Astrocyte (in vitro differentiated cells and primary cell): ENCODE measurements at regions not wholly inside any gene's neighbourhood (a gene's known extent, or its start where the extent isn't known, plus 50 kb on each side); places are given as distances from the start of the nearest gene placed in this dataset.

Experiments used
- DNase-seq: peaks from one replicate; pipeline ENCODE4 v3.0.0-alpha.2; 2010; ENCODE audit warnings: low read depth
- FAIRE-seq: peaks from 2 replicates; lab custom pipeline; 2011; peaks lifted over from hg19 to GRCh38; lab: Jason Lieb, UNC
- H2AFZ ChIP-seq: 2 replicates; pipeline ENCODE4 v1.6.0; 2012; ENCODE audit warnings: low read depth, low read length, inconsistent platforms
- H3K27ac ChIP-seq: 2 replicates; pipeline ENCODE4 v1.5.1; 2011; ENCODE audit warnings: low read depth, low read length, inconsistent platforms
- H3K27me3 ChIP-seq: 2 replicates; pipeline ENCODE4 v1.6.0; 2011; ENCODE audit warnings: low read length, inconsistent platforms; ENCODE audit not compliant: insufficient read depth
- H3K36me3 ChIP-seq: 2 replicates; pipeline ENCODE4 v1.5.1; 2011; ENCODE audit warnings: low read length, inconsistent platforms; ENCODE audit not compliant: insufficient read depth
- H3K4me1 ChIP-seq: 2 replicates; pipeline ENCODE4 v1.5.1; 2011; ENCODE audit warnings: low read length, inconsistent platforms; ENCODE audit not compliant: insufficient read depth
- H3K4me2 ChIP-seq: 2 replicates; pipeline ENCODE4 v1.6.0; 2012; ENCODE audit warnings: low read length, inconsistent platforms
- H3K4me3 ChIP-seq: 2 replicates; pipeline ENCODE4 v1.5.1; 2011; ENCODE audit warnings: low read depth, mild to moderate bottlenecking, low read length, inconsistent platforms; ENCODE audit not compliant: insufficient read depth
- H3K79me2 ChIP-seq: 2 replicates; pipeline ENCODE4 v1.6.0; 2012; ENCODE audit warnings: mild to moderate bottlenecking, low read length, inconsistent platforms; ENCODE audit not compliant: insufficient read depth
- H3K9ac ChIP-seq: 2 replicates; pipeline ENCODE4 v1.6.0; 2012; ENCODE audit warnings: mild to moderate bottlenecking, low read length, inconsistent platforms
- H3K9me3 ChIP-seq: 2 replicates; pipeline ENCODE4 v1.5.1; 2012; ENCODE audit warnings: low read depth, mild to moderate bottlenecking, low read length, inconsistent platforms; ENCODE audit not compliant: insufficient read depth
- H4K20me1 ChIP-seq: 2 replicates; pipeline ENCODE4 v1.6.0; 2012; ENCODE audit warnings: low read length, inconsistent platforms; ENCODE audit not compliant: insufficient read depth
- H3K27ac Mint-ChIP-seq: one replicate; pipeline ENCODE4 v1.8.0; 2021; ENCODE audit warnings: mild to moderate bottlenecking, mixed read lengths; ENCODE audit not compliant: unreplicated experiment
- H3K27me3 Mint-ChIP-seq: one replicate; pipeline ENCODE4 v1.8.0; 2021; ENCODE audit warnings: low read depth, mixed read lengths; ENCODE audit not compliant: unreplicated experiment
- H3K36me3 Mint-ChIP-seq: one replicate; pipeline ENCODE4 v1.8.0; 2021; ENCODE audit warnings: low read depth, mixed read lengths; ENCODE audit not compliant: unreplicated experiment
- H3K4me1 Mint-ChIP-seq: one replicate; pipeline ENCODE4 v1.8.0; 2021; ENCODE audit warnings: low read depth, mixed read lengths; ENCODE audit not compliant: unreplicated experiment
- H3K4me3 Mint-ChIP-seq: one replicate; pipeline ENCODE4 v1.8.0; 2021; ENCODE audit warnings: mild to moderate bottlenecking, moderate library complexity, mixed read lengths; ENCODE audit not compliant: unreplicated experiment
- H3K9me3 Mint-ChIP-seq: one replicate; pipeline ENCODE4 v1.8.0; 2021; ENCODE audit warnings: mild to moderate bottlenecking, mixed read lengths; ENCODE audit not compliant: unreplicated experiment
- CTCF ChIP-seq: IDR thresholded peaks from 2 replicates; pipeline ENCODE4 v1.5.1; 2011; ENCODE audit warnings: low read depth, mild to moderate bottlenecking, inconsistent platforms, low read length, moderate library complexity; ENCODE audit not compliant: insufficient read depth
- EZH2 ChIP-seq: IDR thresholded peaks from 2 replicates; pipeline ENCODE4 v1.6.1; 2012; ENCODE audit warnings: mild to moderate bottlenecking, low read length, inconsistent platforms; ENCODE audit not compliant: insufficient read depth

GRCh38 chr7:131147604-131148003 lies 180.1 kb upstream of the MKLN1 start:
- Histone ChIP-seq H2AFZ (no peak overlapping the region), H4K20me1 (no peaks in the 10 kb centered on the region), H3K4me3 (no peak overlapping the region), H3K4me1 (no peaks in the 10 kb centered on the region), H3K27me3 (no peaks in the 10 kb centered on the region), H3K36me3 (no peaks in the 10 kb centered on the region), H3K79me2 (no peaks in the 10 kb centered on the region), H3K27ac (no peak overlapping the region), H3K9me3 (no peaks in the 10 kb centered on the region), H3K4me2 (no peak overlapping the region), H3K9ac (no peak overlapping the region)
- Mint-ChIP-seq H3K36me3 (no peaks in the 10 kb centered on the region), H3K27me3 (no peaks in the 10 kb centered on the region), H3K4me3 (no peak overlapping the region), H3K27ac (no peak overlapping the region), H3K9me3 (no peaks in the 10 kb centered on the region), H3K4me1 (peaks cover 18% of the 10 kb centered on the region)
- FAIRE-seq = no peak
- TF ChIP-seq CTCF = no peak
- no peak for DNase-seq

- H3K27ac Mint-ChIP-seq = peak overlapping the region; percentile 45
- Histone ChIP-seq H3K79me2 (no peaks in the 10 kb centered on the region), H3K4me2 (no peak overlapping the region), H3K4me1 (no peaks in the 10 kb centered on the region), H3K27ac (no peak overlapping the region), H3K9ac (no peak overlapping the region), H2AFZ (no peak overlapping the region), H3K4me3 (no peak overlapping the region), H4K20me1 (no peaks in the 10 kb centered on the region), H3K36me3 (no peaks in the 10 kb centered on the region), H3K9me3 (no peaks in the 10 kb centered on the region), H3K27me3 (no peaks in the 10 kb centered on the region)
- no peaks in the 10 kb centered on the region for H3K9me3 Mint-ChIP-seq
- peaks cover 18% of the 10 kb centered on the region for H3K4me1 Mint-ChIP-seq
- FAIRE-seq (no peak), DNase-seq (no peak)
- H3K27me3 Mint-ChIP-seq = no peaks in the 10 kb centered on the region
- H3K4me3 Mint-ChIP-seq = no peak overlapping the region
- TF ChIP-seq CTCF = no peak
- no peak for TF ChIP-seq EZH2
- no peaks in the 10 kb centered on the region for H3K36me3 Mint-ChIP-seq
Measured at GRCh38 chr7:131148258-131148657, 179.4 kb upstream of the MKLN1 start.

GRCh38 chr7:131148708-131149428 lies 178.8 kb upstream of the MKLN1 start:
- Histone ChIP-seq H3K9me3 (no peaks in the 10 kb centered on the region), H4K20me1 (no peaks in the 10 kb centered on the region), H3K4me3 (no peak overlapping the region), H3K4me1 (no peaks in the 10 kb centered on the region), H2AFZ (no peak overlapping the region), H3K9ac (no peak overlapping the region), H3K27me3 (no peaks in the 10 kb centered on the region), H3K27ac (no peak overlapping the region), H3K4me2 (no peak overlapping the region), H3K79me2 (no peaks in the 10 kb centered on the region), H3K36me3 (no peaks in the 10 kb centered on the region)
- Mint-ChIP-seq H3K9me3 (no peaks in the 10 kb centered on the region), H3K36me3 (no peaks in the 10 kb centered on the region), H3K4me1 (peaks cover 18% of the 10 kb centered on the region), H3K27ac (no peak overlapping the region), H3K4me3 (no peak overlapping the region), H3K27me3 (no peaks in the 10 kb centered on the region)
- no peak for FAIRE-seq
- no peak for DNase-seq
- no peak for TF ChIP-seq EZH2
- TF ChIP-seq CTCF = no peak
